H1 (cell line): ENCODE measurements at regions not wholly inside any gene's neighbourhood (a gene's known extent, or its start where the extent isn't known, plus 50 kb on each side); places are given as distances from the start of the nearest gene placed in this dataset.

Experiments
- CTCF ChIA-PET: fragments of 300-600 bp; sonication (Branson Sonifier 250); formaldehyde crosslinking; loops from one replicate; lab custom pipeline; 2021; ENCODE audit not compliant: partially characterized antibody; lab: Charles Lee
- POLR2A ChIA-PET: fragments of 300-600 bp; sonication (Branson Sonifier 250); formaldehyde crosslinking; loops from one replicate; lab custom pipeline; 2021; ENCODE audit warnings: inconsistent platforms; ENCODE audit not compliant: partially characterized antibody; lab: Charles Lee
- DNase-seq, 2 experiments: peaks; one replicate each; pipeline versions ENCODE4 v3.0.0 to v3.0.0-alpha.2; 2010 to 2022; ENCODE audit warnings: low spot score in 2 of 2, low read depth in 1 of 2, mixed read lengths in 1 of 2
- FAIRE-seq: peaks from 2 replicates; lab custom pipeline; 2011; peaks lifted over from hg19 to GRCh38; lab: Jason Lieb, UNC
- H2AFZ ChIP-seq: 2 replicates; pipeline ENCODE4 v1.8.1; 2012; ENCODE audit warnings: low read length, inconsistent platforms
- H2AK5ac ChIP-seq: 2 replicates; pipeline ENCODE4 v1.6.1; 2013; ENCODE audit warnings: low read depth, low read length
- H2BK120ac ChIP-seq: replicated peaks from 2 replicates; pipeline ENCODE3; 2013; ENCODE audit warnings: low read depth, low read length, inconsistent platforms
- H2BK12ac ChIP-seq: 2 replicates; pipeline ENCODE4 v1.6.1; 2013; ENCODE audit warnings: low read depth, low read length
- H2BK15ac ChIP-seq: 2 replicates; pipeline ENCODE4 v1.6.1; 2013; ENCODE audit warnings: low read length
- H2BK20ac ChIP-seq: 2 replicates; pipeline ENCODE4 v1.6.1; 2013; ENCODE audit warnings: low read length
- H2BK5ac ChIP-seq: 2 replicates; pipeline ENCODE4 v1.6.1; 2013; ENCODE audit warnings: low read depth, low read length
- H3K14ac ChIP-seq: 2 replicates; pipeline ENCODE4 v1.6.1; 2013; ENCODE audit warnings: inconsistent platforms; ENCODE audit not compliant: insufficient read length
- H3K18ac ChIP-seq: 2 replicates; pipeline ENCODE4 v1.6.1; 2013; ENCODE audit warnings: low read length; ENCODE audit errors: extremely low read depth
- H3K23ac ChIP-seq: 2 replicates; pipeline ENCODE4 v1.6.1; 2013; ENCODE audit warnings: inconsistent platforms; ENCODE audit not compliant: insufficient read length
- H3K23me2 ChIP-seq: 2 replicates; pipeline ENCODE4 v1.6.1; 2013; ENCODE audit warnings: low read depth, low read length
- H3K27ac ChIP-seq: 2 replicates; pipeline ENCODE4 v1.6.1; 2011; ENCODE audit warnings: low read depth, low read length, inconsistent platforms
- H3K27me3 ChIP-seq, 4 experiments: replicated peaks in 1 of 4; 1 replicate in 1 of 4; 2 replicates in 3 of 4; pipeline versions ENCODE4 v1.6.1 to v1.8.1; 2011 to 2013; ENCODE audit warnings: low read length in 3 of 4, mild to moderate bottlenecking in 3 of 4, inconsistent platforms in 2 of 4, mixed read lengths in 2 of 4, moderate library complexity in 1 of 4; ENCODE audit not compliant: control insufficient read depth in 3 of 4, insufficient read depth in 3 of 4; ENCODE audit errors: extremely low read depth in 1 of 4
- H3K36me3 ChIP-seq, 4 experiments: 2 replicates each; pipeline versions ENCODE4 v1.6.1 to v1.8.1; 2011 to 2013; ENCODE audit warnings: mild to moderate bottlenecking in 4 of 4, low read length in 3 of 4, moderate library complexity in 2 of 4, control low read depth in 1 of 4, inconsistent platforms in 1 of 4; ENCODE audit not compliant: insufficient read depth in 4 of 4, control insufficient read depth in 2 of 4
- H3K4ac ChIP-seq: replicated peaks from 2 replicates; pipeline ENCODE3; 2013; ENCODE audit warnings: low read length, low read depth, mixed read lengths, inconsistent platforms; ENCODE audit not compliant: insufficient read length
- H3K4me1 ChIP-seq, 4 experiments: replicated peaks in 1 of 4; 1 replicate in 1 of 4; 2 replicates in 3 of 4; pipeline versions ENCODE4 v1.6.1 to v1.8.1; 2011 to 2013; ENCODE audit warnings: low read length in 3 of 4, inconsistent platforms in 2 of 4, mixed read lengths in 1 of 4; ENCODE audit not compliant: insufficient read depth in 4 of 4, control insufficient read depth in 3 of 4
- H3K4me2 ChIP-seq, 2 experiments: 2 replicates each; pipeline versions ENCODE4 v1.6.1 to v1.8.1; 2011 to 2013; ENCODE audit warnings: low read depth in 2 of 2, low read length in 2 of 2, control low read depth in 1 of 2, inconsistent platforms in 1 of 2, mild to moderate bottlenecking in 1 of 2; ENCODE audit not compliant: insufficient read depth in 1 of 2
- H3K4me3 ChIP-seq, 4 experiments: fragments of 200-600, 300-600 bp in 1 of 4; sonication (generic), shearing (Covaris generic), sonication (Bioruptor Twin) in 1 of 4; 2 replicates each; pipeline versions ENCODE4 v1.5.1 to v1.8.1; 2011 to 2016; ENCODE audit warnings: low read length in 4 of 4, low read depth in 3 of 4, control low read depth in 2 of 4, inconsistent platforms in 2 of 4, mild to moderate bottlenecking in 2 of 4, mixed read lengths in 1 of 4, moderate library complexity in 1 of 4; ENCODE audit not compliant: insufficient read depth in 2 of 4; ENCODE audit errors: extremely low read depth in 1 of 4
- H3K56ac ChIP-seq: replicated peaks from 2 replicates; pipeline ENCODE3; 2013; ENCODE audit warnings: low read depth, mild to moderate bottlenecking, mixed read lengths, low read length, inconsistent platforms; ENCODE audit not compliant: insufficient read length
- H3K79me1 ChIP-seq: 2 replicates; pipeline ENCODE4 v1.6.1; 2013; ENCODE audit warnings: low read depth, low read length, control low read depth
- H3K79me2 ChIP-seq, 2 experiments: 2 replicates each; pipeline versions ENCODE4 v1.6.1 to v1.8.1; 2012 to 2013; ENCODE audit warnings: low read length in 2 of 2, mild to moderate bottlenecking in 2 of 2, inconsistent platforms in 1 of 2; ENCODE audit not compliant: insufficient read depth in 2 of 2, control insufficient read depth in 1 of 2
- H3K9ac ChIP-seq, 4 experiments: replicated peaks in 1 of 4; 1 replicate in 1 of 4; 2 replicates in 3 of 4; pipeline versions ENCODE4 v1.6.1 to v1.8.1; 2011 to 2013; ENCODE audit warnings: low read depth in 3 of 4, low read length in 3 of 4, control low read depth in 2 of 4, mild to moderate bottlenecking in 2 of 4, moderate library complexity in 2 of 4, inconsistent platforms in 1 of 4; ENCODE audit errors: extremely low read depth in 1 of 4
- H3K9me3 ChIP-seq, 2 experiments: 2 replicates each; pipeline versions ENCODE4 v1.6.1 to v1.8.1; 2012 to 2013; ENCODE audit warnings: mild to moderate bottlenecking in 2 of 2, moderate library complexity in 2 of 2, control low read depth in 1 of 2, inconsistent platforms in 1 of 2, low read depth in 1 of 2, low read length in 1 of 2, mixed read lengths in 1 of 2; ENCODE audit not compliant: insufficient read depth in 2 of 2
- H4K20me1 ChIP-seq, 2 experiments: replicated peaks in 1 of 2; 2 replicates each; pipeline versions ENCODE3 to v1.8.1; 2011 to 2013; ENCODE audit warnings: inconsistent platforms in 2 of 2, low read length in 2 of 2, mild to moderate bottlenecking in 1 of 2; ENCODE audit not compliant: insufficient read depth in 2 of 2, control insufficient read depth in 1 of 2
- H4K5ac ChIP-seq: 2 replicates; pipeline ENCODE4 v1.6.1; 2013; ENCODE audit warnings: low read length, low read depth, mixed read lengths, inconsistent platforms; ENCODE audit not compliant: insufficient read length
- H4K8ac ChIP-seq: 2 replicates; pipeline ENCODE4 v1.8.0; 2013; ENCODE audit warnings: mild to moderate bottlenecking, moderate library complexity, low read length, inconsistent platforms; ENCODE audit not compliant: insufficient read depth; ENCODE audit errors: extremely low read depth
- H4K91ac ChIP-seq: replicated peaks from 2 replicates; pipeline ENCODE3; 2013; ENCODE audit warnings: low read length, mixed read lengths, inconsistent platforms; ENCODE audit not compliant: insufficient read length
- EP300 ChIP-seq, 2 experiments: IDR thresholded peaks; 1 replicate in 1 of 2; 2 replicates in 1 of 2; pipeline ENCODE4 v1.6.1; 2011 to 2012; ENCODE audit warnings: low read depth in 2 of 2, low read length in 2 of 2, mild to moderate bottlenecking in 2 of 2, borderline replicate concordance in 1 of 2, inconsistent platforms in 1 of 2, moderate library complexity in 1 of 2
- KDM5A ChIP-seq: fragments of 200-600 bp; IDR thresholded peaks from 2 replicates; pipeline ENCODE4 v1.7.1; 2012; ENCODE audit warnings: mild to moderate bottlenecking, low read length, inconsistent platforms, mixed read lengths
- RAD21 ChIP-seq, 2 experiments: IDR thresholded peaks in 1 of 2; conservative IDR thresholded peaks in 1 of 2; 2 replicates each; pipeline ENCODE4 v1.6.1; 2011; ENCODE audit warnings: low read depth in 2 of 2, low read length in 2 of 2, improper control_type of control experiment in 1 of 2, inconsistent platforms in 1 of 2, mild to moderate bottlenecking in 1 of 2, moderate library complexity in 1 of 2
- WGBS, 2 experiments: shearing (Covaris generic) in 1 of 2; methylation state at CpG; one replicate each; pipeline versions ENCODE4 v1.1.6 to v1.1.7; 2013 to 2015; ENCODE audit warnings: low lambda C conversion rate in 2 of 2, mixed read lengths in 2 of 2, inconsistent platforms in 1 of 2, low coverage in 1 of 2, missing lambda C conversion rate in 1 of 2; ENCODE audit not compliant: insufficient replicate concordance in 2 of 2, insufficient coverage in 1 of 2, insufficient read length in 1 of 2; ENCODE audit errors: extremely low coverage in 1 of 2, missing lambda C conversion rate in 1 of 2; 5-methylcytosine and 5-hydroxymethylcytosine counted together
- TF ChIP-seq, protein P1 (sequence below), 3 experiments: IDR thresholded peaks; 1 replicate in 2 of 3; 2 replicates in 1 of 3; pipeline versions ENCODE4 v1.5.1 to v1.6.1; 2011; ENCODE audit warnings: low read length in 3 of 3, mild to moderate bottlenecking in 3 of 3, inconsistent platforms in 2 of 3, low read depth in 1 of 3, moderate library complexity in 1 of 3; ENCODE audit not compliant: insufficient read depth in 1 of 3; ENCODE audit errors: control extremely low read depth in 1 of 3

DNA sequence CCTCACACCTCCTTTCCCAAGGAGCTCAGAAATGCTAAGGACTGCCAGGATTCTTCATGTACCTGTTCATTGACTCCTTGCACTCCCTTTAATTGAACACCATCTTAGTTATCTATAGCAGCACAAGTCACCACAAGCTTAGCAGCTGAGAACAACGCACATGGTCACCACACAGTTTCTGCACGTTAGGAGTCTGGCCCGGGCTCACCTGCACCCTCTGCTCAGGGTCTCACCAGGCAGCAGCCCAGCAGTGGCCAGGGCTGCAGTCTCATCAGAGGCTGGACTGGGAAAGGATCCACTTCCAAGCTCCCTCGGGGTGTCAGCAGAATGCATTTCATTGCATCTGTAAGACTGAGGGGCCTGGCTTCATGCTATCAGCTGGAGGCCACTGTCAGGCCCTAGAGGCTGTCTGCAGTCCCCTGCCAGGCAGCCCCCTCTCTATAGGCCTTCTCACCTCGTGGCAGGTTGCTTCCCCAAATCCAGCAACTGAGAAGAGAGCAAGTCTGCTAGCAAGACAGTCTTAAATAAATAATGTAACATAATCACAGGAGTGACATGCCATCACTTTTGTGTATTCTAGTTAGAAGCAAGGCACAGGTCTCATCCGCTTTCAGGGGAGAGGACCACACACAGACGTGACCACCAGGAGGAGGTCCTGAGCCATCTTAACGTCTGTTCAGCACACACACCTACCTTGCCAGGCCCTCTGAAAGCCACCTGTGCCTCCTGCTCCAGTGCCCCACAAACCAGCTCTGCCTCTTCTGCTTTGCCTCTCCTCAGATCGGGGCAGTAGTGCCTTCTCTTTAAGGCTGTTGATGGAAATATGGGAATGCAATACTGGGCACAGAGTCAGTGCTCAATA lies 165.2 kb upstream of the CST7 start:
- H3K79me1 ChIP-seq = no peaks in the 10 kb centered on the region
- no peak overlapping the region for H3K4me3 ChIP-seq
- no peak overlapping the region for H3K14ac ChIP-seq
- H3K23me2 ChIP-seq = no peaks in the 10 kb centered on the region
- H3K27me3 ChIP-seq = no peaks in the 10 kb centered on the region
- H2BK5ac ChIP-seq = no peak overlapping the region
- no peak overlapping the region for H2BK12ac ChIP-seq
- ChIA-PET CTCF (interaction anchor here (0.8 to 4.6 kb wide), 19 partner anchors 8 to 846 kb away, joined by 3 to 64 read pairs (median 3); no protein-coding TSS in a partner anchor), POLR2A (interaction anchor here (0.7 kb wide), 1 partner anchor 105 kb away, joined by 3 read pairs; no protein-coding TSS in a partner anchor)
- H2AFZ ChIP-seq = no peak overlapping the region
- 82% methylated on average over 9 of the region's 9 CpGs; no CpG with 5 or more reads in 1 of the 2 experiments for WGBS, 2 experiments
- no peak overlapping the region for H3K9ac ChIP-seq
- H2AK5ac ChIP-seq = no peak overlapping the region
- TF ChIP-seq RAD21 (IDR thresholded peaks at IDR 0.05 in 1 of 2, conservative IDR thresholded peaks at IDR 0.05 in 1 of 2; ENCODE audit: low read depth in 2 of 2, low read length in 2 of 2) (peak; percentile 74 to 78), EP300 (IDR thresholded peaks at IDR 0.05; ENCODE audit: borderline replicate concordance in 1 of 2, low read depth in 2 of 2, low read length in 2 of 2) (no peak), KDM5A (no peak)
- TF ChIP-seq, protein P1, sequence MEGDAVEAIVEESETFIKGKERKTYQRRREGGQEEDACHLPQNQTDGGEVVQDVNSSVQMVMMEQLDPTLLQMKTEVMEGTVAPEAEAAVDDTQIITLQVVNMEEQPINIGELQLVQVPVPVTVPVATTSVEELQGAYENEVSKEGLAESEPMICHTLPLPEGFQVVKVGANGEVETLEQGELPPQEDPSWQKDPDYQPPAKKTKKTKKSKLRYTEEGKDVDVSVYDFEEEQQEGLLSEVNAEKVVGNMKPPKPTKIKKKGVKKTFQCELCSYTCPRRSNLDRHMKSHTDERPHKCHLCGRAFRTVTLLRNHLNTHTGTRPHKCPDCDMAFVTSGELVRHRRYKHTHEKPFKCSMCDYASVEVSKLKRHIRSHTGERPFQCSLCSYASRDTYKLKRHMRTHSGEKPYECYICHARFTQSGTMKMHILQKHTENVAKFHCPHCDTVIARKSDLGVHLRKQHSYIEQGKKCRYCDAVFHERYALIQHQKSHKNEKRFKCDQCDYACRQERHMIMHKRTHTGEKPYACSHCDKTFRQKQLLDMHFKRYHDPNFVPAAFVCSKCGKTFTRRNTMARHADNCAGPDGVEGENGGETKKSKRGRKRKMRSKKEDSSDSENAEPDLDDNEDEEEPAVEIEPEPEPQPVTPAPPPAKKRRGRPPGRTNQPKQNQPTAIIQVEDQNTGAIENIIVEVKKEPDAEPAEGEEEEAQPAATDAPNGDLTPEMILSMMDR (IDR thresholded peaks at IDR 0.05; ENCODE audit: control extremely low read depth in 1 of 3, insufficient read depth in 1 of 3, low read depth in 1 of 3, low read length in 3 of 3) = peak; percentile 67 to 78 (median 74)
- H3K79me2 ChIP-seq = no peaks in the 10 kb centered on the region
- H3K56ac ChIP-seq = no peak overlapping the region
- H2BK20ac ChIP-seq = no peak overlapping the region
- H2BK15ac ChIP-seq = no peak overlapping the region
- H3K4ac ChIP-seq = no peak overlapping the region
- no peak overlapping the region for H3K4me2 ChIP-seq
- no peak overlapping the region for H4K91ac ChIP-seq
- H3K36me3 ChIP-seq = no peaks in the 10 kb centered on the region
- H4K5ac ChIP-seq = no peak overlapping the region
- no peak overlapping the region for H3K18ac ChIP-seq
- no peak overlapping the region for H3K27ac ChIP-seq
- H2BK120ac ChIP-seq = no peak overlapping the region
- DNase-seq (peak in 1 of 2 experiments; percentile 57), FAIRE-seq (peak; percentile 62)
- no peaks in the 10 kb centered on the region for H3K4me1 ChIP-seq
- no peaks in the 10 kb centered on the region for H4K20me1 ChIP-seq
- H3K23ac ChIP-seq = no peak overlapping the region
- no peak overlapping the region for H4K8ac ChIP-seq
- H3K9me3 ChIP-seq = no peaks in the 10 kb centered on the region
